AG08395 (cell line): ENCODE measurements at regions not wholly inside any gene's neighbourhood (a gene's known extent, or its start where the extent isn't known, plus 50 kb on each side); places are given as distances from the start of the nearest gene placed in this dataset.

Source experiments
- DNase-seq: peaks from one replicate; pipeline ENCODE4 v3.0.0; 2012; ENCODE audit warnings: mixed read lengths, low spot score

DNA sequence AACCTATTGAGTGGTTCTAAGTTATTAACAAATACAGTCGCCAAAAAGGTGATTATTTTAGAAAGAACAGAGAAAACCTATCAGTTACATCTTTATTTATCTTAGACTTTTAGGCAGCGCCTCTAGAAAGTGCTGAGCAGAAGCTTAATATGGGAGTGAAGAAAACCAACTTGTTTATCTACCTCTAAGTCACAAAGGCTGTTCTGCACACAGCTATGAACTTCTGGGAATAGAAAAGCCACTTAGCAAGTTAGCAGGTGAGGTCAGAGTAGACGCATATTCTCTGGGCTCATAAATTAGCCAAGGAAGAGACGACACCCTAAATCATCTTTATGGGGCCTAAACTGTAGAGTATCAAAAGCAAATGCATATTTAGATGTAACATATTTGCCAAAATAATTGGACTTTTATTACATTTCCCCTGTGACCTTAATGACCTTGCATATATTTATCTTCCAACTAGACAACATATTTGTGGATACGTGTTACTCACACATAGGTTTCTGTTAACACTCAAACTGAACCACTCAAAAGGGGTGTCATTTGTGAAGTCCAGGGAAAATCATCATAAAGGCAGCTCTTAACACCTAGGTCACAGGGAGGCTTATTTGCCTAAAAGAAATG is 267.1 kb downstream of the ADGB start:
- DNase-seq = no peak

DNA sequence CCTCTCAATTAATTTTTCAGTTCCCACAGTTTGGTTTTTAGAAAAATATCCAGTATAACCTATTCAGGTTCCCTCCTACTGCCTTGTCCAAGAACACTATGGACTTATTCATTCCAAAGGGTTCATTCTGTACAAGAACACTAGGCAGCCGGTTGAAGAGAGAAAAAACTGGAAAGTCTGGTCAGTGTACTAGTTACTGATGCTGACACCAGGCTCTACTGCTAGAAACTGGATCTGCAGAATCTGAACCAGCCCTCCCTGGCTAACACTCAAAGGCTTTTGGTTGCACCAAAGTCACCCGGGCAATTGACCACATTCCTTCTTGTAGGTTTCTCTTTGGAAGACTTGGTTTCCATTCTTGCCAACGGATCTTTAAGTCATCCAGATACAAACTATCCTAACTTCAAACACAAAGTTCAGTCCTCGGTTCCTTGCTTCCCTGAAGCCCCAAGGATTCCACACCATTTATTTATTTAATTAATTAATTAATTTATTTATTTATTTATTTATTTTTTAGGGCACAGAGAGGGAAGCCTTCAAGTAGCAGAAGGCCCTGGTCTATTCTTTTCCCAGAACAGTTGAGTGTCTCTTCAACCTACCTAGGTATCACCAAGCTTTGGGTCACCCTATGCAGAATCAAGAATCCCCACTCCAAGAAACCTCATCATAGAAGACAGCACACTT is 268.1 kb downstream of the ADGB start:
- no peak for DNase-seq

DNA sequence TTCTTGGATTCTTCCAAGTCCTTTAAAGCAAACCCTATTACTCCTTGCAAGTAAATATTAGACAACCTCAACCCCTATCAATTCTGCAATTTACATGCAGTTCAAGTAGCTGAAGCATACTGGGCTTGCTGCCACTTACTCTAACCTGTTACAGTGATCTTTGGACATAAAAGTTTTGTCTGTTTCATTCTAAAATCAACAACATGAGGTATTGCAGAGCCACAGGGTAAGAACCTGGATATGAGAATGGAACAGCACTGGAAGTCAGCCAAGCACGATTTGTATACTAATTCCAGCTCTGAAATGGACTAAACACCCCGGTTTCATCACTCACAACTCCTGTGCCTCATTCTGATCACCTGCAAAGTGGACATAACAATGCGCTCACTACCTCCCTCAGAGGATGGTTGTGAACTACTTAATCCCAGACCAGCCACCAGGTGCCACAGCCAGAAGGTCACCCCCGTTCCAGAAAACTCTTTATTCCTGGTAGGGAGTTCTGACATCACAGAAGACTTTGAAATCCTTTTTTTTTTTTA is 270.0 kb downstream of the ADGB start:
- DNase-seq = no peak

DNA sequence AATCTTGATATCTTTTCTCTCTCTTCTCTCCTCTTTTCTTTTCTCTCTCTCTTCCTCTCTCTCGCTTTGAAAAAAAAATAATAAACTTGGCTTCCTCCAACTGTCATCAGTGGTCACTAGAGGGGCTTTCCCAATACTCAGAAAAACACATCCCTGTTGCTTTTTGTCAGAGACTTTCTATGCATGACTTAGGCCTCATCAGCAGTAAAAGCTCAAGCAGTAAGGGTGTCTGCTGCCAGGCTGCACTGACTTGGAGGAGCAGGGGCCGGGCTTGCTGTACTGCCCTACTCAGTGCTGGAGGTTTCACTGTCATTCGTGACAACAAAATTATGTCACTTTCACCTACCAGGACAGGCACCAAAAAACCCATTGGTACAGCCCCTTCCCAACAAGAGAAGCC is 272.0 kb downstream of the ADGB start:
- DNase-seq = no peak

DNA sequence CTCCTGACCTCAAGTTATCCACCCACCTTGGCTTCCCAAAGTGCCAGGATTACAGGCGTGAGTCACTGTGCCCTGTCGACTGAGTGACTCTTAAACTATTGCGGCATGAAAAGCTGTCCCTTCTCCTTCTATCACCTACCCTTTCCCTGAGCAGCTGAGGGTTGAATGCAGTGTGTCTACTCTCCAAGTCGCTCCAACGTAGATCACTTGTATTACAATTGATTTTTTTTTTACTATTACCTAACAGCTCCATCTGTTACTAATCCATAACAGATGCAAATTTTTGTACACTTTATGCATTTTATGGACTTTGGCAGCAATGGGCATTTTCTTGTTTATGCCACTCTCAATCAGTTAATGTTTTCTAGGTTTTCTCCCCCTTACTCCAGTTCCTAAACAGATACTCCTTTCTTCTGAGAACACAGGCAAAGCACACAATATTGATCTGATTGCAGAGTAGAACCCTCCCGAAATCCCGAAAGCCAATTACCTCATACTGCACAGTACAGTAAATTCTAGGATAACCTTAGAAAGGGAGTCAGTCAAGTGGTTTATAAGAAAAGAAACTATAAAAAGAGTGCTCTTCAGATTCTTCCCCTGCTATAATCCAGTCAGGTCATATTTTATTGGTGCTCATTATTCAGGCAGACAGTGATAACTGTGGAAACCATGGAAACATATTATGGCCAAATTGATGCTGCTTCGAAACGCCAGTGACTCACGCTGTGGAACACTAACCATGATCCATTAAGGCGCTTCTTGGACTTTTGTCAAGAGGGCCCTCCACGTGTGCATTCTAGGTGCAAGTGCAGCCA is 273.0 kb downstream of the ADGB start:
- no peak for DNase-seq

DNA sequence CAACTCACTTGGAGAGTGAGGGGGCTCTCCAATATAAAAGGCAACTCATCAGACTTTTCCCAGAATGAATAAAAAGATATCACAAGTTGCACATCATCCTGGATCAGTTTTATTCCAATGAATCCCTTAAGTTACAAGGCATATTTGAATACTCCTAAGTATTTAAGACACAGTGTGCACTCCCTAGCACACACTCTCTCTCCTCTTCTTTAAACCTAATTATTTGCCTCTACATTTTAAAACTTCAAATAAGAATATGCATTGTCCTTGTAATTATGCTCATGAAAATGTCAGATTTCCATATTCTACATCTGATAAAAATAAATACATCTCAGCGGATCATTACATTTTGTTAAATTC is 273.6 kb downstream of the ADGB start:
- no peak for DNase-seq

DNA sequence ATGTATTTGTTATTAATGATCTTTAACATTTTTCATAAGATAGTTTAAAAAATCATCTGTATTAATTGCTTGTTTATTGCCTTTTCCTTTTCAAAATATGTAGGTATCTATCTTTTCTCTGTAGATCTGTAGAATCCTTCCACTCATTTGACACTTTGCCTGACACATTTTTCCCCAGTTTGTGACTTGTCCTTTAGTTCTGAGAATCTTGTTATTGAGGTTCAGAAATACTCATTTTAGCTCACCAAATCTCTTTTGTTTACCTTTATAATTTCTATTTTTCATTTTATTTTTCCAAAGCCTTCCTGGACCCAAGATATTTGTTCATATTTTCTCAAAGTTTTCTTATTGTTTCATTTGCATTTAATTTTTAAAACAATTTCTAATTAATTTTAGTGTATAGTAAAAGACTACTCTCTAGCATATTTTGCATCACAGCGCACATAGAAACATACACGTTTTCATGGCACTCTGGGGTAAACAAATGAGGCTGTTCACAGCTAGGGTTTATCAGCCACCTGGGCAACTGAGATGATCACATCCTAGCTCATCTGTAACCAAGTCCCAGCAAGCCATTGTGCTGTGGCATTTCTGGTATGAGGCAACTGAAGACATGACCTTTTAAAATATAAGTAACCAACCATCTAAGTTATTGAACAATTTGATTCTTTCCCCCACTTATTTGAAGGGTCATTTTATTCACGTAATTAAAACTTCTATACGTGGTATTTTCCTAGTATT is 275.7 kb downstream of the ADGB start:
- no peak for DNase-seq

DNA sequence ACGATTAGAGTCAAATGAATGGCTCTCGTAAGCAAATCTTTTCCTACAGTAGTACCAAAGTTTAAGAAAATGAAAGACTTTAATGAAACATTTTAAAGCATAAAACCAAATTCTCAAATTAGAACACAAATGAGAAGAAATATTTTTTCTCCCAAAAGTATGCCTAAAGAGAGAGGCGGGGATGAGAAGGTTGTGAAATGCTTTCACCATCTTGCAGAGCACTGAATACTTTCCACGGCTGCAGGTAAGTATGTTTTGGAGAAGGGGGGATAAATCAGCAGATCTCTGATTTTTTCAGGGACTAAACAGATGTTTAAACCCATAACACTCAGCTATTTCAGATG is 277.1 kb downstream of the ADGB start:
- DNase-seq = no peak

DNA sequence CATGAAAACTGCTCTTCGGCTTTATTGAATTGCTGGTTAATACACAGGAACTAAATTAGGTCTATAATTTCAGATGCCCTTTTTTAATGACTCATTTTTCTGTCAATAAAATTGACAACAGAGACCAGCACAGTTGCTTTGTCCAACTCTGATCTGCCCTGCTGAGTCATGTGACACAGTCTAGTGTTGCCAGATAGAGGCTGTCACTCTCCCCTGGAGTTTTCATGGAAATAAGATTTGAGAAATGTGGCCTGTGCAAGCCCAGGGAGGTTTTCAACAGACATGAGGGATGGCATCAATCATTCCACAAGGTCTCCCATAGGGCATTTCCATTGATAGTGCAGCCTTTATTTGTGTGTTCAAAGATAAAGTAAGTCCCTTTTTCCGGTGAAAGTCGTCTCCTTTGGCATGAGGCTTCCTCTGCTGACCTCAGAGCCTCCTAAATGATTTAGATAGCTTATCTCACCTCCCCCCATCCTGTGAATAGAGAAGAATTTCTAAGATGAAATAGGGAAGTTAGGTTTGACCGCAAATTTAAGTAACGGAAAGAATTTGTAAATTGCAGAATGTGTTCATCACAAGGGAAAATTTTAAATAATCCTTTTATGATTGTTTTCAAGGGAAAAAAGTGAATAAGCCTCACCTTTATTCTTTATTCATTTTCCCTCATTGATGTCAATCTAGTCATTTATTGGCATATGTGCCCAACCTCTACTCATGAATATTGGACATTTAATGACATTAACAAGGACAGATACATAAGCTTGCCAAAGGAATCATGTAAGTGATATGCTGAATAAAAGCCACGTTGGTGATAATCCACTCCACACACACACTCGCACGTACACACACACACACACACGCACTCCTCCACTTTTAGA is 277.7 kb downstream of the ADGB start:
- DNase-seq = no peak

DNA sequence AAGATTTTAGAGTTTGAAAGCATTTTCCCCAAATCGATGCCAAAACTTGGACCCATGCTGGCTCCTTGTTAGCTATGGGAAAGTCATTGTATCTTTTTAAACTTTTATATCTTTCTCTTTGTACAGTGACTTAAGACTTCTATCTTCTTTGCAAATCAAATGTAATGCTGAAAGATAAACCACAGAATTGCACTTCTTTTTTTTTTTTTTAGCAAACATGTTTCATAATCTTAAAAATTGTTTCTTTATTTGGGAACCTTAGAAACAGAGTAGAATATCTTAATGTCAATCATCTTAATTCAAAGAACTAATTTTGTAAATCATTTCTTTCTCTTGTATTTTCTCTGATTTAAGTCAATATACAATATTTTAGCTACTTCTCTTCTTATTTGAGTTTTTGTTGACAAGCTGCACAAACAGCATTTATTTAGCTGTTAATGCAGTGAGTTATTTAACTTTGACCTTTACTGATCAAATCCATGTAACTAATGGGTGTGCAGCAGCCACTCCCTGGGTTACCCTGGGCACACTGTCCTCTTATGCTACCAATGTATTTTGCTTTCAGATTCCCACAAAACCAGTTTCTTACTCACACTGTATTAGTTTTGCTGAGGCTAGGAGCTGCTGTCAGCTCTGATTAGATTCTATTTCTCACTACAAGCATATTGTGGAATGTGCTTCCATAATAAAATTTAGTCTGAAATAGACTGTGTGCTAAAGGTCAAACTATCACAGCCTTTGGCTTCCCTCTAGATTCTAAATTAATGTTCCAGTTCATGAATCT is 279.6 kb downstream of the ADGB start:
- DNase-seq = no peak

DNA sequence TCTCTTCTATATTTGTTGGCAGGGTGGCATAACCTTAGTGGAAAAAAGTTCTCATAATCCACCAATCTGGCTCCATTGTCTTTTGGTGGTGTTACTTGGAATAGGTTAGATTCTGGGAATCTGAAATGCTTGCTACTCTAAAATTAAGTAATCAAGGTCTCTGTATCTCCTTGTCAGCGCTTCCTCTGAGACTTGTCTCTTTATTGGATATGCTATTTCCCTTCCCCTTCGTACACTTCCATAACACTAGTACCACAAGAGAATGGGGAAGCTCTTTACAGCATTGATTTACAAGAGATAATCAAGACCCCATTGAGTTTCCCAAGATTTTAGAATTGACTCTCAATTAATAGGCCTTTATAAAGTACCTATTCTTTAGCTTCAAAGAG is 280.2 kb downstream of the ADGB start:
- DNase-seq = no peak

DNA sequence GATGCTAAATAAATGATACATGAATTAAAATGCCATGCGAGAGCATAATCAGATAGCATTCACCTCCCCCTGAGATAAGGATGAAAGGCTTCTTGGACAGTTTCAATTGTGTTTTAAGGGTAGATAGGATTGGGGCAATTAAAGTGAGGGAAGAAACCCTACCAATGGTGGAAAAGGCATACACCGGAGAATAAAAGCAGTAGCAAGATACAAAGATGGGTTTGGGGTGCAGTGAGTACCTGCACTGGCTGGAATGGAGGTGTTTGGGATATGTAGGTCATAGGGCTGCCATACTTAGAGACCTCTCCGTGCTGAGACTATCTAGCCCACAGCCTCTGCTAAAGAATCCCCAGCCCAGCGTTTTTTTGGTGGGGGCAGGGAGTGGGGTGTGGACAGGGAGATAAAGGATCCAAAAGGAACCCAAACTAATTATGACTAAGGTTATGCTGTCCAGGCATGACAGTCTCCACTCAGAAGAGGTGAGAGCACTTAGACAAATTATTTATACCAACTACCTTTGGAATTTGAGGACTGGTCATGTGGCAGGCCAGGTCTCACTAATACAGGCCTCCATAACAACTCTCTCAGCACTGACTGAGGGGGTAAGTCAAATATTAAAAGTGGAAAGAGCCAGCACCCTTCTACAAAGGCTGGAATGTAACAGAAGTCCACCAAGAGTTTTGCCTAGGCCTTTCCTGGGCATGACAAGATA is 280.8 kb downstream of the ADGB start:
- no peak for DNase-seq

DNA sequence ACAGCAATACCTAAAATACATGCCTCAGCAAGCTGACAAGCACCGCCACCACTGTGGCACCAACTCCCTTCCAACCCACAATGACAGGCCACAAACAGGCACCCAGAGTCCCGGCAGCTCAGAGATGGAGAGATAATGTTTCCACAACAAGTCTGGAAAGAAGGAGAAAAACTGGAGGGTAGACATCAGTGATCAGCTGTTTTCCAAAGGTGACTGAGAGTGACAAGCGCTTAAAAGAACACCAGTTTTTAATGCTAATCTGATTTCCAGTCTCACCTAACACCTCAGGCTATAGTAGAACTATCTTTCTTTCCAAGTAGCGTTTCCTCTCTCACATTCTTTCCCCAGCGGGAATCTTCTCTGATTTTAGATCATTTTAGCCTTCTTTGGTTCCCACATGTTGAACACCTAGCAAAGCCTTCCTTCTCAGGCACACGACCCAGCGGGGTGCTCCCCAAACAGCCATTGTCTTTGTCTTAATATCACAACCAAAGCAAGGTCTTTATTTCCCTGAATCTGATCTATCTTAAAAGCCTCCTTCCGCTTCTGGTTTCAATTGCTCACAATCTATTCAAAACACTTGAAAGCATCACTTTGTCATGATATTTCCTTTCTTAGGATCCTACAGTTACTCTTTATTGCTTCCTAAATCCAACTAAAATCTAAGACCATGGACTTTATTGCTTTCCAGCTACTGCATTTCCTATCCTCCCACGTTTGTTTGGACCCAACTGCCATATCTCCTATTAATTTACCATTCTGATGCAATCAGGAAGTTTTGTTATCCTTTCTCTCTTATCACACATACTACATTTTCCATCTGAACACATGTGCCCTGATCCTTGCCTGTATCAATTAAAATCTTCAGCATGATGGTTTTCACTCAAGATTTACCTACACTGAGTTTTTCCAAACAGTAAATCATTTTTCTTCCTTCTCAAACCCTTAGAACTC is 282.7 kb downstream of the ADGB start:
- DNase-seq = no peak

DNA sequence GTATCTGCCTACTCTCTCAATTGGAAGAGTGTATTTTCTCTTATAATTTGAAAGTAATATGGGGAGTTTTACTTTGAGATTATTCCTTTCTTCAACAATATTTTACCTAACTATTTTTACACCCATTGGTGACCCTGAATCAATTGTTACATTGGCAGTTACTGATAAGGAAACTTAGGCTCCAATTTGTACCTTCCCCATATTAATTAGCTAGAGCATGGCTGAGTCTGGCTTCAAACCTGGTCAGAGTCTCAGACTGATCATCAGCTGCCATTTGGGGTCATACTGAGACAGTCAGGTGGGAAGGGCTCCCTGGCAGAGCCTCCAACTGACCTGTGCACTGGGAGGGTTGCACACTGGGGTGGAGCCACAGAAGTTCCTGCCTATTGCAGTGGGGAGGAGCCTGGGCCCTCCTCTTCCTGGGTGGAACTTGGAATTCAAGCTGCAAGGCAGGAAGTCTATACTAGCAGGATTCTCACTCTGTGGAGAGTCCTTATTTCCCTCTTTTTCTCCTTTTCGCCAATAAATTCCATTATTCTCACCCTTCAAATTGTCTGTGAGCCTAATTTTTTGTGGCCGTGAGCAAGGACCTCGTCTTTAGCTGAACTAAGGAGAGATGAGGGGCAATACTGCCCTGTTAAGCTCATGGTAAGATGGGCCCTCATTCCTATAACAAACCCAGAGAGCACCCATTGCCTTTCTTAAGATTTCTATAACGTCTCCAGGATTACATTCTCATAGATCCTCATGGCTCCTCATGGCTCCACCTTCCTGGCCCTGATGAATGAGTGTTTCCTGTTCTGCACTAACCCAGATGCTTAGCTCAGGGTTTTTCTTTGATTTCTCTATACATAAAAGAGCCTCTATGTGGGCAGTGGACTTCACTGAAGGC is 285.1 kb downstream of the ADGB start:
- DNase-seq = no peak

DNA sequence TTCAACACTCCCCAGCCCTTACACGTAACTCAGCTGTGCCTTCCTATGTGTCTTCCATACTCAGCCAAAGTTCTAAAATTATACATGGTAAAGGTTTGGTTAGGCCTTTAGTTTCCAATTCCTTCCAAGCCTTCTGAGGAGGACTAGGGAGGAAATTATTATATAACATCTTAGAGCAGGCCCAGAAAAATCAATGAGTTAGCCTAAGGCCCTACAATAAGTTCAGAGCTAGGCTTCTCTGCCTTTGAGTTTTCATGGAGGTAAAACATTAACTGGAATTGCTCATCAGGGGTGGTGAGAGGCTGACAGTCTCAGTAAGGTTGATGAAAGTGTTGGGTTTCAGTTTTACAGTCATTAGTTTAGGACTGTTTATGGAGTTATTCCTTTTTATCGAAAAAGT is 286.0 kb downstream of the ADGB start:
- no peak for DNase-seq

DNA sequence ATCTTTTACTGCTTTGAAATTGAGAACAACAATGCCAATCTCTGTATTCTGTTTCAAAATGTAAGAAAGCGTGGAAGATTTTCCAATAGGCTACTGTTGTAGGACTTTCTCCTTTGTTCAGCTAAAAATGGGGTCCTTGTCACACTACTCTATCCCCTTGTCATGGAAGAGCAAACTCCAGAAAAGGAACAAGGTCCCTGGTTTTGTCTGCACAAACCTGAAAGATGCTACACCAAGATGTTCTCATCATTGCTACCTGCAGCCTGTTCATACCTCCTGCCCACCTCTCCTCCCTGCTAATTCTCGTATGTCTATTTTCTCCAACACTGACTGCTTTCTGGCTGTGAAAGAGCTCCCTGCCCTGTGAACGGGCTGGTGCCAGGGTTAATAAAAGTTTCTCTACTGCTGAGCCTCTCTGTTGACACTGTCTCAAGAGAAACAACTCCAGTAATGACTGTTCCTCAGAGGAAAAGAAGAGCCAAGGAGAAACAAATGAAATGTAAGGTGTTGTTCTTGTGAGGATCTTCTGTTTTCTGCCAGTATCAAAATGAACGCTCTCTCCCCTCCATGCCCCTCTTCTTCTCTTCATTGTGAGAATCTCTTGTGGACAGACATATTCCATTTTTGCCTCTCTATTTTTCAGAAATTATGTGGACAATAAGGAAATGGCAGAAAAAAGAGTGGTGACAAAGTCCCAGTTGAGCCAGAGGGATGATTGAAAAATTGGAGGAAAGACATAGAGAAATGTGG is 287.1 kb downstream of the ADGB start:
- DNase-seq = no peak
